GM21723 (cell line): ENCODE measurements at regions not wholly inside any gene's neighbourhood (a gene's known extent, or its start where the extent isn't known, plus 50 kb on each side); places are given as distances from the start of the nearest gene placed in this dataset.

Experiments
- ATAC-seq: cut with Tn5 transposase; IDR thresholded peaks from one replicate; pipeline ENCODE4 v1.9.1; 2021; ENCODE audit warnings: mild to moderate bottlenecking, moderate library complexity; ENCODE audit not compliant: unreplicated experiment

DNA sequence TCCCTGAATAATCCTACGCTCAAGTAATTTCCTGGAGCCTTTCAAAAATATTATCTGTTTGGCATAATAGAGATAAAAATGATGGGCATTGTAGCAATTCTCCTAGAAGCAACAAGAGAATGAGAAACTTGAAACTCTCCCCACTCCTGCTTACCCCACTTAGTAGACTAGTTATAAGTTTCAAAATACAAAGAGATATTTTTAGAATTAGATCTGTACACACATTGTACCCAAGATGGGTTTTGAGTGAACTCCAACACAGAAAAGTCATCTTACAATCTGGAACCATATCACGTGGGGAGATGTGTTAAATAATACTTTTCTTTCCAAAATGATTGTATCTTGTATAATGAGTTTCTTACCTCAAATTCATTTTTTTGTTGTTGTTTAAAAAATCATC, 484.9 kb downstream of the LPIN1 start:
- ATAC-seq: no peak

DNA sequence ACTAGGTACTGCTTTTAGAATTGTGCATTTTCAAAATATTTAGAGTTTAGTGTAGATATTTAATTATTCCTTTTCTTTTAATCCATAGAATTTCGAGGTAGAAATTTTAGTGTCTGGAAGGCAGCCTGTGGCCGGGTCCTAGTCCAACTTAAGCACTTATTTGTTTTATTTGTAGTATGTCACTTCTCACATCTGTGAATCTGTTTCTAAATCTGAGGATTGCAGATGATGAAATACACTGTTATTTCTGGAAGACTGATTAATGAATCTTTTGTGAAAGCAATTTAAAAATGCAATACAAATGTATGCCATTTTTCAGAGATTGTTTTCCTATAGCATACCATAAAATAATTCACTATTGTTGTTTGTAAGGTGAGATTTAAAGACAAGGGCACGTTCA, 483.9 kb upstream of the TRIB2 start:
- ATAC-seq: no peak

DNA sequence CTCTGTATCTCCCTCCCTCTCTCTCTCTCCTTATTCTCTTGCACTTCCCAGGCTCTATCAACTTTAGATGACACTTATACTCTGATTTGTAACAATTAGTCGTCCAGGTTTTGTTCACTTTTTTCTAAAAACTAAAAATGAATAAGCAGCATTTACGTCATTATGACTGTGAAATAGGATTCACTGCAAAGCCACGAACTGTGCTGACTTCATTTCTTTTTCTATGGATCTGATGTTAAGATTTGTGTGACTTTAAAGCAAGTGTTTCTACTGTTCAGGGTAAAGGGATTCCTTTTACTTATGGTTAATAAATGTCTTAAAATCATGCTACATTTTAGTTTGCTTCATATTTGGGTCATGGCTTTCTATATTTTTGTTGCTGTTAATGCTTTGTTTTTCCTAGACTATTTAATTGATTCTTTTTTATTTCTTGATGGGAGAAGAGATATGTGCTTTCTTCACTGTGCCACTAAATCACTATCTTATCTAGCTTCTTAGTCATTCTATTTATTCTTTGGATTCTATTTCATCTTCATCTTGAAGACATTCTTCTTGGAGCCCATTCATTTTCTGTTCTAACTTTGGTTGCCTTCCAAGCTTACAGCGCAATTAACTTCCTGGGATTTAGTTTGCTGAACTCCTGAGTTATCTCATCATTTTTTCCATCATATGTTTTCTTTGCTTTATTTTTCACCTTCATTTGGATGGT, 480.4 kb upstream of the TRIB2 start:
- ATAC-seq: no peak

- ATAC-seq: no peak
Measured at GRCh38 chr2:12240206-12240605, 476.5 kb upstream of the TRIB2 start.

GRCh38 chr2:12243381-12243780, 473.4 kb upstream of the TRIB2 start:
- no peak for ATAC-seq

- no peak for ATAC-seq
Measured at GRCh38 chr2:12244070-12244469, 472.7 kb upstream of the TRIB2 start.

DNA sequence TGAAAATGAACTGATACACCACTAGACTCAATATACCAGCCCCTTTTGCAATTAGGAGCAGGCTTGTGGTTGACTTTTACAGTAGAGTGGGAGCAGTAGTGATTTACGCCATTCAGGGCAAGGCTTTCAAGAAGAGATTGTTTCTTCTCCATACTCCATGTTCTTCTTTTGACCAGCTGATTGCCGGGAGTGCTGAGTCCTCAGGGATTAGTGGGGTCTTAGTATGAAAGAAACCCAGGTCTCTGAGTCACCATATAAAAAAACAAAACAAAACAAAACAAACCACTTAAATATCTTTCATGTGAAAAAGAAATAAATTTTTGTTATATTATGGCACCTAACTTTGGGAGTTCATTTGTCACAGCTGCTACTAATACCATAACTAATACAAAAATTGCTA, 465.6 kb upstream of the TRIB2 start:
- no peak for ATAC-seq

DNA sequence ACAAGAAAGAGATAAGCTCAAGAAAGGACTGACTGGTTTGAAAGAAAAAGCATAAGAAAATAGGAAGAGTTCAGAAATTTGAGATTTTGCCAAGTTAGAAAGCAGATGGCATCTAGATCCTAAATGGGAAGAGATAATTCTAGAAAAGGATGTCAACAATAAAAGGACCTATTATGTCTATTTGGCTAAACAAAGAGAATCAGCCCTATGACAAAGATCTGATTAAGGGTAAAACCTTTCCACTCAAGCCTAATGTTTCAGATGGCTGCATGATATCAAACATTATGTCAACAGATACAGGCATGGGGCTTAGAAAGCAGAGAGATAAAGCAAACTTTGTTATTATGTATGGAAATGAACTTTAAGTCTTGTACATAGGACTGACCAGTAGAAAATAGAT, 465.0 kb upstream of the TRIB2 start:
- no peak for ATAC-seq

DNA sequence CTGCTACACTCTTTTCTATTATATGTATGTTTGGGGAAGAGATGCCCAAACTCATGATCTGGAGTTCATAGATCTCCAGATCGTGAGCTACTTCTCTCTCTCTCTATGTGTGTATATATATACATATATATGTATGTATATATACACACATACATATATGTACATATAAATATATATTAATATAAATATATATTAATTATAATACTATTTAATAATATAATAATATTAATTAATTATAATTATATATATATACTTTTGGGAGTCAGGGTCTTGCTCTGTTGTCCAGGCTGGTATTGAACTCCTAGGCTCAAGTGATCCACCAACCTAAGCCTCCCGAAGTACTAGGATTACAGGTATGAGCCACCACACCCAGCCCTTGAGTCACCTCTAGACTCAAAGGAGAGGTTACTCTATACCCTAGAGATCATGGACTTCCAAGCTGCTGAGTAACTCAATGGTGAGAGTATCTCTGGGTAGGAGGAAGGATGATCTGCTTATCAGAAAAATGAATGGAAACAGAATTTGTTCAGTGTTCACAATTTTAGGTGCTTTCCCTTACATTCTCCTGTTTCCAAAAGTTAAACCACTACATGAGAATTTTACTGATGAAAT, 463.5 kb upstream of the TRIB2 start:
- no peak for ATAC-seq

DNA sequence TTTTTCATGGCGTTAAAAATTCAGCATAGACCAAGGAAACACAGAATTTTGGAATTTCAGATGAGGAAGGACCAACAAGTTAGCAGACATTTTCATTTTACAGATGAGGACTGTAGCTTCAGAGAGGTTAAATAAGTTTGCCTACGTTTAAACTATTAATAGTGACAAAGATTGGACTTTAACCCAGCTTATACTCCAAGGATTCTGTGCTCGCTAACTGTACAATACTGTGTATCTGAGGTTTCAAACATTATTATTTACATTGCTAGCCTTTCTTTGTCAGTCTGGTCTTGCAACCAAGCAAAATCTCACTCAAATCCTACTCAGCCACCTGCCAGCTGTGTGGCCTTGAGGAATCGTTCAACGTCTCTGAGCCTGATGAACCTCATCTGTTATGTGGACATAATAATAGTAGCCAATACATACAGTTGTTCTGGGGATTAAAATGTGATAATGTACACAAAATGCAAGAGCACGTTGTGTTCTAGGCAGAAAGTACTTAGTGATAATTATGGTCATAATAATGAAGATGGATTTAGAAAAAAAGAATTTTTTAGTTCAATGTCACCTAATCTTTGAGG, 462.4 kb upstream of the TRIB2 start:
- no peak for ATAC-seq

GRCh38 chr2:12256206-12256605, 460.5 kb upstream of the TRIB2 start:
- ATAC-seq: no peak

DNA sequence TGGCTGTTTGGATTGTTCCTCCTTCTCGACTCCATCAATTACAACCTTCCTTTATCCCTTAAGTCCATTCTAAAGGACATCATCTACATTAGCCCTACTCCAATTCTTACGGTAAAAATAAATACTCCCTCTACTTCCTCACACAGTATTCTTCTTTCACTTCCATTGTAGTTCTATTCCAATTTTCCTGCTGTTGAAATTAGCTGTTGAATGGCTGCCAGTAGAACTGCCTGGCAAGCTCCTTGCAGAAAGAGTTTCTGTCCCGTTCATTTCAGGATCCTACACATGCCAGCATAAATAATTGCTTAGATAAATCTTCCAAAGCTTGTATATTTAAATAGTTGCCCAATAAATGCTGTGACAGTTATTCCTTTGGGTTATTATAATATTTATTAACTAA, 459.3 kb upstream of the TRIB2 start:
- no peak for ATAC-seq

DNA sequence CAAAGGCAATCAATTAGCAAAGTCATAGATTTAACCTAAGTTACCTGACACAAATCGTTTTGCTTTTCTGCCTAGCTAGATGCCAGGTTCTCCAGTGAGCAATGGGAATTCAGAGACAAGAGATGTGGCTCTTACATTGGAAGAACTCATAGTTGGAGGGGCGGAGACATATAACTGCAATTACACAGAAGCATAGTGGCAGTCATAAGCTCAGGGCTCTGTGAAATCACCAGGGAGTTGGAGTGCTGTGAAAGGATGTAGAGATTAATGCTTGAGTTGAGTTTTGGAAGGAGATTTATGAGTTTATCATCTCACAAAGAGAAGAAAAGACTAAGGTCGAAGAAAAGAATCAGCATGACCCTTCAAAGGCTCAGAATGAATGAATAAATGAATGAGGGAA, 457.2 kb upstream of the TRIB2 start:
- ATAC-seq: no peak

DNA sequence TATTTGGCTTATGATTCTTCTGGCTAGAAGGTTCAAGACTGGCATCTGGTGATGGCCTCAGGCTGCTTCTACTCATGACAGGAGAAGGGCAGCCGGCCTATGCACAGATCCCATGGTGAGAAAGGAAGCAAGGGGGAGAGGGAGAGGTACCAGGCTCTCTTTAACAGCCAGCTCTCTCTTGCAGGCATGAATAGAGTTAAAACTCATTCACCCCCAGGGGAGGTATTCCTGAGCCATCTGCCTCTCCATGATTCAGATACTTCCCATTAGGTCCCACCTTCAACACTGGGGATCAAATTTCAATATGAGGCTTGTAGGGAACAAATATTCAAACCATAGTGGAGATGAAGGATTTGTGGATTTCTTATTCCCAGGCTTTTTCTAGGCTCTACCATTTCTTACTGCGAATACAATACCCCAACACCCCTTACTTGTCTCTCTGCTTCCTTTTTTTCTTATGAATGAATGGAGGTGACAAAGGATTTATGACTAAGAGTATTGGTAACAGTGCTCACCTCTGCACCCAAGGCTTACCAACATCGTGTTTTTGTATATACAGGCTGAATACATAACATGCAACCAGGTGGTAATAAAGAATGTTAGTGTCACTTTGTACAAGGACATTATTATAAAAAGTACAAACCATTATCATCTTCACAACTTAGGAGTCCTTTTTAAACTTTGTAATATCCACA, 454.6 kb upstream of the TRIB2 start:
- peak; percentile 12 for ATAC-seq

DNA sequence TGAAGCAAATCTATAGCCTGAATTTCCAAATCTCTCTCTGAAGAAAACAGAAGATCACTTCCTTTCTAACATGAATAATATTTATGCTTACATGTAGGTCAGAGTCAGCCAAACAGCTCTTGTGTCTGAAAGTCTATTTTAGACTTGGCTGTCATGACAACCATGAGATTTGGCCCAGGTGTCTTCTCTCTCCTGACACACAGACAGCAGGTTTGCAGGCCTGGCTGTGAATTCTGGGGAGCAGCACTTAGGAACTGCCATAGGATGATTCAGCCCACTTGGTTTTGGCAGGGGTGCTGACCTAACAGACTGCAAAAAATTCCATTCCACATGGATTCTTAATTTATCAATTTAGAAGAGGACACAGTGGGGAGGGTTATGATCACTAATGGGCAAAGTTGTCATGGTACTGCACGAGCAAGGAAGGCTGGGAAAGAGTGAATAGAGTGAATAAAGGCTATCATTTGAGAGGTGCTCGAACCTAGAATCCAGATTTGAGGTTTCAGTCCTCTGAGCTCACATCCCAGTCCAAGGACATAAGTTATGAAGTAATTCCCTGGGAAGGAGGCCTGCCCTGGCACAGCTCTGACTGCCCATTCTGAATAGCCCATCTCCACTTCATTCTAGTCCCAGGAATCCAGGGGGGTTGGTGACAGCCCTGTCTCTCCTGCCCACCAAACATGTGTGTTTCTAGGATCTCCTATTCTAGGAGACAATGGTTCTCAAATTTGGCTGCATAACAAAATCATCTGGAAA, 453.9 kb upstream of the TRIB2 start:
- peak; percentile 88 for ATAC-seq

- ATAC-seq: no peak
Measured at GRCh38 chr2:12263730-12264129, 453.0 kb upstream of the TRIB2 start.

- ATAC-seq: no peak
Measured at GRCh38 chr2:12264146-12264545, 452.6 kb upstream of the TRIB2 start.

GRCh38 chr2:12265646-12266045, 451.1 kb upstream of the TRIB2 start:
- ATAC-seq: no peak

DNA sequence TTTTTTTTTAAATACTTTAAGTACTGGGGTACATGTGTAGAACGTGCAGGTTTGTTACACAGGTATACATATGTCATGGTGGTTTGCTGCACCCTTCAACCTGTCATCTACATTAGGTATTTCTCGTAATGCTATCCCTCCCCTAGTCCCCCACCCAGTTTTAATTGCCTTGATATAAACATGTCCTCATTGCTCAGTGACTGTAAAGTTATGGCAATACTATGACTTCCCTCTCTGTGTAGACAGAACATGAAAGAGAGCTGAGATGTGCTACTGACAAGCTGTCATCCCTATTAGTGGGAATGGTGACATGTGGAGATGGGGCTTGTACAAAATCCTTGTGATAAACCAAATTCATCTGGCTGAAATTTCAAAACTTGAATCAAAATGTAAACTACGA, 449.7 kb upstream of the TRIB2 start:
- ATAC-seq: no peak

- no peak for ATAC-seq
Measured at GRCh38 chr2:12269041-12269972, 447.4 kb upstream of the TRIB2 start.
